Lung (tissue), 11 donors: ENCODE measurements at regions not wholly inside any gene's neighbourhood (a gene's known extent, or its start where the extent isn't known, plus 50 kb on each side); places are given as distances from the start of the nearest gene placed in this dataset.

Experiments used
- ATAC-seq: fragments of 200-7000 bp; cut with Tn5 transposase; one replicate; pipeline ENCODE4 v1.9.1; 2020; ENCODE audit warnings: moderate number of reproducible peaks; ENCODE audit not compliant: insufficient read depth, low FRiP score
- DNase-seq, 3 donors: peaks; one replicate each; pipeline ENCODE4 v3.0.0-alpha.2; 2013 to 2017
- H3K27ac ChIP-seq, 2 donors: one replicate each; pipeline ENCODE4 v1.5.1; 2013; ENCODE audit warnings: mild to moderate bottlenecking in 2 of 2, moderate library complexity in 2 of 2, control low read depth in 1 of 2, inconsistent platforms in 1 of 2, low read depth in 1 of 2, low read length in 1 of 2
- H3K27me3 ChIP-seq, 3 donors: one replicate each; pipeline ENCODE4 v1.5.1; 2013; ENCODE audit warnings: low read length in 2 of 3; ENCODE audit not compliant: control insufficient read depth in 3 of 3, insufficient read depth in 3 of 3
- H3K36me3 ChIP-seq, 4 donors: one replicate each; pipeline ENCODE4 v1.5.1; 2013; ENCODE audit warnings: low read length in 4 of 4, mild to moderate bottlenecking in 1 of 4, moderate library complexity in 1 of 4; ENCODE audit not compliant: control insufficient read depth in 4 of 4, insufficient read depth in 4 of 4
- H3K4me1 ChIP-seq, 5 donors: one replicate each; pipeline ENCODE4 v1.5.1; 2013; ENCODE audit warnings: low read length in 5 of 5, mild to moderate bottlenecking in 2 of 5, moderate library complexity in 1 of 5; ENCODE audit not compliant: control insufficient read depth in 5 of 5, insufficient read depth in 5 of 5
- H3K4me3 ChIP-seq: one replicate; pipeline ENCODE4 v1.5.1; 2013; ENCODE audit warnings: mild to moderate bottlenecking, control low read depth, moderate library complexity
- H3K9ac ChIP-seq, 2 donors: one replicate each; pipeline ENCODE4 v1.5.1; 2013; ENCODE audit warnings: low read length in 2 of 2, control low read depth in 1 of 2; ENCODE audit not compliant: insufficient read depth in 1 of 2
- H3K9me3 ChIP-seq, 4 donors: one replicate each; pipeline ENCODE4 v1.5.1; 2013; ENCODE audit warnings: low read length in 3 of 4, mild to moderate bottlenecking in 1 of 4, moderate library complexity in 1 of 4; ENCODE audit not compliant: control insufficient read depth in 4 of 4, insufficient read depth in 3 of 4
- CTCF ChIP-seq: IDR thresholded peaks from 2 replicates; pipeline ENCODE4 v1.5.1; 2012; ENCODE audit warnings: mild to moderate bottlenecking; ENCODE audit errors: control extremely low read depth, extremely low read depth
- WGBS, 2 donors: extraction: QIAGEN DNeasy Blood & Tissue Kit; methylation state at CpG; one replicate each; pipeline ENCODE4 v1.1.7; 2013; 5-methylcytosine and 5-hydroxymethylcytosine counted together
- donor health status: control.
- donor health status: control.
- donor health status: Bipolar disorder and iron deficiency.
- donor health status: healthy.
- donor health status: DM: yes; HTN: yes; CAD: no.

GRCh38 chr11:103541186-103541795 is 432.1 kb downstream of the DYNC2H1 start:
- no peak for DNase-seq
- peaks cover 0 to 18% (median 7%) of the 10 kb centered on the region in 4 donors for H3K9me3 ChIP-seq
- H3K27me3 ChIP-seq = no peaks in the 10 kb centered on the region
- no peak overlapping the region for H3K9ac ChIP-seq
- no peak for ATAC-seq
- WGBS, 2 donors = 79 to 86% methylated on average over 4 of the region's 4 CpGs
- H3K4me3 ChIP-seq = no peak overlapping the region
- peaks cover 0 to 9% (median 0%) of the 10 kb centered on the region in 5 donors for H3K4me1 ChIP-seq
- no peak for TF ChIP-seq CTCF
- no peak overlapping the region for H3K27ac ChIP-seq
- no peaks in the 10 kb centered on the region for H3K36me3 ChIP-seq

- no peak for DNase-seq
- 93 to 95% methylated on average over 3 of the region's 3 CpGs for WGBS, 2 donors
- H3K4me3 ChIP-seq = no peak overlapping the region
Observed at GRCh38 chr11:103542851-103543250, 433.6 kb downstream of the DYNC2H1 start.

GRCh38 chr11:103543456-103543855 is 434.2 kb downstream of the DYNC2H1 start:
- no peak overlapping the region for H3K27ac ChIP-seq
- DNase-seq (no peak), ATAC-seq (no peak)
- peaks cover 0 to 18% (median 7%) of the 10 kb centered on the region in 4 donors for H3K9me3 ChIP-seq
- no peak for TF ChIP-seq CTCF
- no peak overlapping the region for H3K4me3 ChIP-seq
- no peaks in the 10 kb centered on the region for H3K36me3 ChIP-seq
- WGBS, 2 donors = 90 to 91% methylated on average over 5 of the region's 5 CpGs
- H3K4me1 ChIP-seq = no peaks in the 10 kb centered on the region
- no peaks in the 10 kb centered on the region for H3K27me3 ChIP-seq
- no peak overlapping the region for H3K9ac ChIP-seq

More at GRCh38 chr11:103542851-103543250, 433.6 kb downstream of the DYNC2H1 start:
- Histone ChIP-seq H3K27ac (no peak overlapping the region), H3K4me1 (no peaks in the 10 kb centered on the region), H3K9me3 (peaks cover 0 to 18% (median 7%) of the 10 kb centered on the region in 4 donors), H3K9ac (no peak overlapping the region), H3K27me3 (no peaks in the 10 kb centered on the region), H3K36me3 (no peaks in the 10 kb centered on the region)
- no peak for ATAC-seq
- TF ChIP-seq CTCF = no peak

- H3K9ac ChIP-seq = no peak overlapping the region
- H3K4me3 ChIP-seq = no peak overlapping the region
- DNase-seq (no peak), ATAC-seq (no peak)
- H3K4me1 ChIP-seq = no peaks in the 10 kb centered on the region
- WGBS, 2 donors = 87 to 94% methylated on average over 8 of the region's 8 CpGs
- no peaks in the 10 kb centered on the region for H3K36me3 ChIP-seq
- no peak for TF ChIP-seq CTCF
- H3K9me3 ChIP-seq = peaks cover 0 to 18% (median 7%) of the 10 kb centered on the region in 4 donors
- no peak overlapping the region for H3K27ac ChIP-seq
- H3K27me3 ChIP-seq = no peaks in the 10 kb centered on the region
Observed at GRCh38 chr11:103544874-103545273, 435.6 kb downstream of the DYNC2H1 start.
